Parathyroid adenoma (tissue), 2 donors: ENCODE measurements at regions not wholly inside any gene's neighbourhood (a gene's known extent, or its start where the extent isn't known, plus 50 kb on each side); places are given as distances from the start of the nearest gene placed in this dataset.

ENCODE experiments used
- H2AFZ ChIP-seq: fragments of 300-600 bp; sonication (generic); one replicate; pipeline ENCODE4 v1.7.0; 2017; ENCODE audit warnings: antibody characterized with exemption, mild to moderate bottlenecking
- H3K27ac ChIP-seq: fragments of 300-600 bp; sonication (generic); one replicate; pipeline ENCODE4 v1.7.0; 2017
- H3K27me3 ChIP-seq: fragments of 300-600 bp; sonication (generic); one replicate; pipeline ENCODE4 v1.7.0; 2017; ENCODE audit warnings: low read length; ENCODE audit not compliant: control insufficient read depth, insufficient read depth
- H3K36me3 ChIP-seq: fragments of 300-600 bp; sonication (generic); one replicate; pipeline ENCODE4 v1.7.0; 2017; ENCODE audit warnings: low read length; ENCODE audit not compliant: control insufficient read depth, insufficient read depth
- H3K4me1 ChIP-seq: fragments of 300-600 bp; sonication (generic); one replicate; pipeline ENCODE4 v1.7.0; 2017; ENCODE audit warnings: control low read depth
- H3K4me2 ChIP-seq: fragments of 300-600 bp; sonication (generic); one replicate; pipeline ENCODE4 v1.7.0; 2017; ENCODE audit warnings: low read length
- H3K4me3 ChIP-seq: fragments of 300-600 bp; sonication (generic); one replicate; pipeline ENCODE4 v1.7.0; 2017; ENCODE audit warnings: low read depth, low read length
- H3K79me2 ChIP-seq: fragments of 300-600 bp; sonication (generic); one replicate; pipeline ENCODE4 v1.7.0; 2017; ENCODE audit warnings: control low read depth
- H3K9ac ChIP-seq: fragments of 300-600 bp; sonication (generic); one replicate; pipeline ENCODE4 v1.7.0; 2017; ENCODE audit warnings: mild to moderate bottlenecking
- H3K9me3 ChIP-seq: fragments of 300-600 bp; sonication (generic); one replicate; pipeline ENCODE4 v1.7.0; 2017; ENCODE audit warnings: low read length; ENCODE audit not compliant: control insufficient read depth
- CTCF ChIP-seq: fragments of 300-600 bp; sonication (generic); IDR thresholded peaks from one replicate; pipeline ENCODE4 v1.7.0; 2017; ENCODE audit warnings: antibody characterized with exemption, mild to moderate bottlenecking
- donor health status: primary hyperparathyroidism.

GRCh38 chr7:124403112-124403511 lies 362.5 kb downstream of the GPR37 start:
- Histone ChIP-seq H3K9me3 (no peaks in the 10 kb centered on the region), H3K36me3 (no peaks in the 10 kb centered on the region), H3K4me1 (no peaks in the 10 kb centered on the region), H3K9ac (no peak overlapping the region), H3K79me2 (no peaks in the 10 kb centered on the region), H2AFZ (no peak overlapping the region), H3K27ac (no peak overlapping the region), H3K27me3 (no peaks in the 10 kb centered on the region), H3K4me3 (no peak overlapping the region), H3K4me2 (no peak overlapping the region)
- TF ChIP-seq CTCF, result no peak

GRCh38 chr7:124399941-124400340 lies 365.7 kb downstream of the GPR37 start:
- Histone ChIP-seq H3K4me2 (no peak overlapping the region), H3K4me3 (no peak overlapping the region), H3K9ac (no peak overlapping the region), H3K9me3 (no peaks in the 10 kb centered on the region), H3K36me3 (no peaks in the 10 kb centered on the region), H3K27me3 (no peaks in the 10 kb centered on the region), H3K27ac (no peak overlapping the region), H2AFZ (no peak overlapping the region), H3K4me1 (no peaks in the 10 kb centered on the region), H3K79me2 (no peaks in the 10 kb centered on the region)
- TF ChIP-seq CTCF, result no peak

GRCh38 chr7:124398937-124399552 lies 366.2 kb upstream of the TMEM229A start:
- Histone ChIP-seq H3K4me3 (no peak overlapping the region), H3K27me3 (no peaks in the 10 kb centered on the region), H3K4me1 (no peaks in the 10 kb centered on the region), H3K4me2 (no peak overlapping the region), H2AFZ (no peak overlapping the region), H3K27ac (no peak overlapping the region), H3K9ac (no peak overlapping the region), H3K9me3 (no peaks in the 10 kb centered on the region), H3K79me2 (no peaks in the 10 kb centered on the region), H3K36me3 (no peaks in the 10 kb centered on the region)
- no peak for TF ChIP-seq CTCF

GRCh38 chr7:124397134-124397533 lies 364.3 kb upstream of the TMEM229A start:
- Histone ChIP-seq H2AFZ (no peak overlapping the region), H3K4me1 (no peaks in the 10 kb centered on the region), H3K27ac (no peak overlapping the region), H3K79me2 (no peaks in the 10 kb centered on the region), H3K9ac (no peak overlapping the region), H3K27me3 (no peaks in the 10 kb centered on the region), H3K9me3 (no peaks in the 10 kb centered on the region), H3K4me3 (no peak overlapping the region), H3K36me3 (no peaks in the 10 kb centered on the region), H3K4me2 (no peak overlapping the region)
- TF ChIP-seq CTCF, result no peak

- no peaks in the 10 kb centered on the region for H3K36me3 ChIP-seq
- no peaks in the 10 kb centered on the region for H3K79me2 ChIP-seq
- no peak overlapping the region for H3K4me2 ChIP-seq
- no peaks in the 10 kb centered on the region for H3K27me3 ChIP-seq
- no peak overlapping the region for H3K27ac ChIP-seq
- no peaks in the 10 kb centered on the region for H3K9me3 ChIP-seq
- H3K9ac ChIP-seq, result no peak overlapping the region
- no peak overlapping the region for H3K4me3 ChIP-seq
- H3K4me1 ChIP-seq, result no peaks in the 10 kb centered on the region
- no peak overlapping the region for H2AFZ ChIP-seq
- no peak for TF ChIP-seq CTCF
These were observed 357.4 kb upstream of the TMEM229A start for GRCh38 chr7:124390301-124390700.
